NT2/D1 (cell line): ENCODE measurements at regions not wholly inside any gene's neighbourhood (a gene's known extent, or its start where the extent isn't known, plus 50 kb on each side); places are given as distances from the start of the nearest gene placed in this dataset.

Experiments
- SUZ12 ChIP-seq: IDR thresholded peaks from 2 replicates; pipeline ENCODE4 v1.6.1; 2011; ENCODE audit not compliant: insufficient read length, insufficient read depth; ENCODE audit errors: extremely low read depth
- YY1 ChIP-seq: IDR thresholded peaks from 2 replicates; pipeline ENCODE4 v1.6.1; 2011; ENCODE audit not compliant: insufficient read length, insufficient read depth
- ZNF274 ChIP-seq: IDR thresholded peaks from 2 replicates; pipeline ENCODE4 v1.6.1; 2011; ENCODE audit warnings: mild to moderate bottlenecking, low read depth, low read length

DNA sequence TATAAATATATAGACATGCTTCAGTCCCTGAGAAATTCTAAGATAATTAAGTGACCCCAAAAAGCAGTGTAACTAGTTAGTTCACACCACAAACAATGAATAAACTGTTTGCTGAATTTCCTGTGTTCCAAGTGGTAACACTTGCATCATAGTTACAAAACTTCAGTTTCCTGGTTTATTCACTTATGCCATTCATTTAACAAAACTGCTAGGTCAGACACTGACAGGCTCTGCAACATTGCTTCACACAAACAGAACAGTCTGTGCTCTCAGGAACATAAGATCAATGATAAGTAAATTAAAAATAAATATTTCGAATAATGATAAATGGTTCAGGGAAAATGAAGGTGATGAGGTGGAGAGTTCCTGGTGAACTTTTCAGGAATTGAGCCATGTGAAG, 133.3 kb upstream of the NAMPT start:
- TF ChIP-seq YY1: no peak
- no peak for TF ChIP-seq ZNF274
- no peak for TF ChIP-seq SUZ12
